Ecto neural progenitor cell (in vitro differentiated cells): ENCODE measurements at regions not wholly inside any gene's neighbourhood (a gene's known extent, or its start where the extent isn't known, plus 50 kb on each side); places are given as distances from the start of the nearest gene placed in this dataset.
"Not testable (repeated sequence)": the region's sequence is repeated elsewhere in the genome, so short reads cannot be mapped to it uniquely, and the experiment has no call there.

ENCODE experiments used
- DNase-seq: peaks from one replicate; pipeline ENCODE4 v3.0.0-alpha.2; 2018; ENCODE audit warnings: low spot score

DNA sequence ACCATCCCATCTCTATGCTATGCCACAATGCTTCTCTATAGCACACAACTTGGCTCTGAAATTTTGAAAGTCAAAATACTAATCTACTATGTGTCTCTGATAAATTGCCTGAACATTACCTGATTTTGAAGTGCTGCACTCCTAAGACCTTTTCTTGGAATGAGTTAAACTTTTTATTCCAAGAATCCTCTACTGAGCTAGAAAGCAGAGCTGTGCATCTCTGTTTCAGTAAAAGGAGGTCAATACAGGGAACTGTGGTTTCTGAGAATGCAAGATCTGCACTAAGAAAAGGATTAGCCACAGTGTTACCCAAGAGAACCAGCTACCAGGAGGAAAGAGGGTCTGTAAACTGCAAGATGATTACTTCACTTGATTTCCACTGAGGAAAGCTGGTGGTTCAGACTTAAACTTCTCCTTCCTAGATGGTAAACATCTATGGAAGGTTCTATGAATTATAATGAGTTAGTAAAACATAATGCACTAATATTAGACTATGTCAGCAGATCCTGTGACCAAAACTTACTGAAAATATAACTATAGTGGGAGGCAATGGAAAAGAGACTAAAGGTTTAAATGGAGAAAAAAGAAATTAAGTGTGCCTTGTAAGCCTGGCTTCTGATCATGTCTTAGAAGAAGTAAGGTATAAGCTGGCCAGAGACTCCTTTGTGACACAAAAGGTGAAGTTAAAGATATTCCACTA is 588.0 kb upstream of the DEFB115 start:
- not testable (repeated sequence) for DNase-seq

DNA sequence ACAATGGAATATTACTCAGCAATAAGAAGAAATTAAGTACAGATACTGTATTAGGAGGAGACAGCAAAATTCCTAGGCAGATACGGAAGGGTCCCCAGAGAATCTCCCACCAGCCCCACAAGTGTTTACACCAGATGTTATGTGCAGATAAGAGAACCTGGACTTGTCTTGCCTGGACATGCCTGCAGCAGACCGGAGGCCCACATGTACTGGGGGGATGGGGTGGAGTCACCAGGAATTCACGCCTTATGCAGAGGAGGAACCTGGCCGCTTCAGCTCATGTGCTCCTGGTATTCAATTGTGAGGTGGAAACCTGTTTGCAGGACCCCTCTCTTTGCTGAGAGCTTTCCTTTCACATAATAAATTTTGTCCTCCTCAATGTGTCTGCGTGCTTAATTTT is 586.3 kb upstream of the DEFB115 start:
- not testable (repeated sequence) for DNase-seq

DNA sequence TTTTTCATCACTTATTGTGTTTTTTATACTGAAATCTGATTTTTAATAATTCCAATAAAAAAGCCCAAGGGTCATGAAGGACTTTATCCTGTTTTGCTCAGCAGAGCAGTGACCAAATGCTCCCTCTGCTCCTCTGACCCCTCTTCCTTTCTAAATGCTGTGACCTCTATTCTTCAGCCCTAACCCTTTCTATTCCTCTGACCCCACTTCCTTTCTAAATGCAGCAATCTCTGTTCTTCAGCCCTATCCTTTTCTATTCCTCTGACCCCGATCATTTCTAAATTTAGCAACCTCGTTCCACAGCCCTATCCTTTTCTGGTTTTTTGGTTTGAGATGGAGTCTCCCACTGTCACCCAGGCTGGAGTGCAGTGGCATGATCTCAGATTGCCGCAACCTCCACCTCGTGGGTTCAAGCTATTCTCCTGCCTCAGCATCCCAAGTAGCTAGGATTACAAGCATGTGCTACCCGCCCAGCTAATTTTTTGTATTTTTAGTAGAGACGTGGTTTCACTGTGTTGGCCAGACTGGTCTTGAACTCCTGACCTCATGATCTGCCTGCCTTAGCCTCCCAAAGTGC is 581.4 kb upstream of the DEFB115 start:
- not testable (repeated sequence) for DNase-seq

DNA sequence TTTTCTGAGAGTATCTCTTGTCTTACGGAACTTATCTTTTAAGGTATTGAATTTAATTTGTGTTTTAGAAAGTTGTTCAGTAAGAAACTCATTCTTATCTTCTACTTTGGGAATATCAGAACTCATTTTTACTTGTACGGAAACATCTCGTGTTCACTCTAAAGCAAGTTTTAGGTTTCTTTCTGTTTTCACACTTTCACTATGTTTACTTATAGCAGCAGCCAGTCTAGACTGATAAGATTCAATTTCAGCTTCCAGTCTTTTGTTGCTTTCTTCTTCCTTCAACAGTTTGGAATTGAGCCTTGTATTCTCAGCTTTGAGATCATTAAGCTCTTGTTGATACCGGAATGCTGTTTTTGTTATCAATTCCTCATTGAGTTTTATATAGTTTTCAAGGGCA is 575.2 kb upstream of the DEFB115 start:
- not testable (repeated sequence) for DNase-seq

DNA sequence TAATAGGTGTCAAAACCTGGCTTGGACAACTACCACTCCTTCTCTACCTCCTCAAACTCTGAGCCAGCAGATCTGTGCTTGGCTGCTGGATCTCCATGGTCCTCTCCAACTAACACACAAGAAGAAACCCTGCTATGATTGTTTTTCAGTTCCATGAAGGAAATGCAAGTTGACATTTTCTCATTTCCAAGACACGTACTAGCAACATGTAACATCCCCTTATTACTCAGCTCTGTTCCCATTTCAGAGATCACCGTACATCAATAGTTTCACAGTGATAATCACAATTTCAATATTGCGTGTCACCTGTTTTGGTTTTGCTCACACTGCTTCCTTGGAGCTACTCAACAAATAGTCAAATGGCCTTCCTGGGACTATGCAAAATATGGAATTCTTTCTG is 544.6 kb upstream of the DEFB115 start:
- not testable (repeated sequence) for DNase-seq

DNA sequence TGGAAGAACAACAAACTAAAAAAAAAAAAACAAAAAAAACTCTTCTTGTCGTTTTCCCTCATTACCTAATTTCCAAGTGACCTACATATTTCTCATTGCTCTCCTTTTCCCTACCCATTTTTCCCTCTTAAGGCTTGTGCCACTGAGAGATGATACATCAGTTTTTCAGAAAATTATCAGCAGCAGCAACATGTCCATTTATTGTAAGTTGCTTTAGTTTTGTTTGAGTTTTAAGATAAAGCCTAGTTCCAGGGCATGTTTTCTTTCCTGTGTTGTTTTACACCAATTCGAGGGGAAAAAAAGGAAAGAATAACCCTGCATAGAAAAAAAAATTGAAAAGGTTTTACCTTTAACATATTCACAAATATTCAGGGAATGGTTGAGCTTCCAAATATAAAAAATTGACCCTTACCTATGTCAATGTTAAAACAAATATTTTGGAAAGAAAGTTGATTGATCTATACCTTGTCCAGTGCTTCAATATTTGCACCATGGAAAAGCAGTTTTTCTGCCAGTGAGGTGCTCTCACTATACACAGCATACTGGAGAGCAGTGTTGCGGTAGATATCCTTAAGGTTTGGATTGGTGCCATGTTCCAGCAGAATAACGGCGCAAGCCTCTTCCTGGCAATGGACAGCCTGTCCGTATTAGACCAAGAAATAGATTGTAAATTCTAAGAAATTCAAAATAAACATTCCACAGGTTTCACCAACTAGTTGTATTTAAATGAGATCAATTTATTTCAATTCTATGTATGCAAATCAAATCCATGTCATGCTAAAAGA is 537.9 kb upstream of the DEFB115 start:
- DNase-seq, result not testable (repeated sequence)

DNA sequence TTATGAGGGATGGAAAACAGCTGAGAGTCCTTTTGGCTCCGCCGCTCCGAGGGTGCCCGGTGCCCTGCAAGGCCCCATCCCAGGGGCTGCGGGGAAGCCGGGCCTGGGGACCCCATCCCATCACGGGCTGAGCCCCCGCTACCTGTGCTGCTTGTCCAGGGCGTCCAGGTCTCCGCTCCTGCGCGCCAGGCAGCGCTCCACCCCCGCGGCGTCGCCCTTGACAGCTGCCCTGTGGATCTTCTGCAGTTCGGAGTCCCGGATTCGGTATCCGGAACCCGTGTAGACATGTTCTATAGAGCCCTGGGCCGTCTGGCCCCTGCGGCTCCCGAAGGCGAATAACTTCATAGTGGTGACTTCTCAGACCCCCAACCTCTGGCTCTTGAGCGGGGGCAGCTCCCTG is 534.0 kb upstream of the DEFB115 start:
- not testable (repeated sequence) for DNase-seq

DNA sequence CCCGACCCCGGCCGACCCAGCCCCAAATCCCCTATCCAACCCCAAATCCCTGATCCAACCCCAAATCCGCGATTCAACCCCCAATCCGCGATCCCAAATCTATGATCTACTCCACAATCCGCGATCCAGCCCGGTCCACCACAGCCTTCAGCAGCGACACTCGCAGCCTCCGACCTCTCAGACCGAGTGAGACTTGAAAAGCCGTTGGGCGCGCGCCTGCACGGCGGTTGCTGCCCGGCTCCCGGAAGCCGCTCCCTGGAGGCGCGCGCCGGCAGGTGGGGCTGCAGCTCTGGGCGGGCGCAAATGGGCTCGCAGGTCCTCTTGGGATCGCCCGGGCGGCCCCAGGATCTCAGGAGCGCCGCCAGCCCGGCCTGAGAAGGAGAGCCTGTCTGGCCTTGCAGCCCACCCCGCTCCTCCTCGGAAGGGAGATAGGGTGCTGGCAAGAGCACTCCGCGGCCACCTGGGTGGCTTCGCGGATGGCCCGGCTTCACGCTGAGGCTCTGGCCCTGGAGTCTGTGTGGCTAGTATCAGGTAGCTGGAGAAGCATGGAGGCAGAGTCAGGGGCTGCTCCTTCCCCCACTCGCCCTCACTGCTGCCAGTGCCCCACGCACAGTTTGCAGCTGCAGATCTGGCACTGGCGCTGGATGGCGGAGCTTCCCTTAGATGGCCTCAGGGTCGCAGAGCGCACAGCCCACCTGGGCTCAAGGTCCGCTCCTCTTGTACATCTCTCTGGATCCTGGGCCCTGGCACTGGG is 533.4 kb upstream of the DEFB115 start:
- not testable (repeated sequence) for DNase-seq

DNA sequence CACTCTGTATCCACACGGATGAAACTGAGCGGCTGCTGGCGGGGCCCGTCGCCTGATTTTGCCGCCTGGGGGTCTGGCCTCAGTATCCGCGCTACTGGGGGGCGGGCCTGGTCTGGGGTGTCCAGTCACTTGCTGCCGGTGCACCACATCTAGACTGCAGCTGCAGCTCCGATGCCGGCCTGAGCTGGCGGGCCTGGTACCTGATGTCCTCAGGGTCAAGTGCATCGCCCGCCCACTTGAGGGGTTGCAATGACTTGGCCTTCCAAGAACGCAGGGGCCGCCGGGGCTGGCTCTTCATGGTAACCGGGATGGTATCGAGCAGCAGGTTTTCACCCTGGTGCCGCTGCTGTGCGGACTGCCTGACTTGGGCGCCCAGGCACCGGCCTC is 532.8 kb upstream of the DEFB115 start:
- not testable (repeated sequence) for DNase-seq

DNA sequence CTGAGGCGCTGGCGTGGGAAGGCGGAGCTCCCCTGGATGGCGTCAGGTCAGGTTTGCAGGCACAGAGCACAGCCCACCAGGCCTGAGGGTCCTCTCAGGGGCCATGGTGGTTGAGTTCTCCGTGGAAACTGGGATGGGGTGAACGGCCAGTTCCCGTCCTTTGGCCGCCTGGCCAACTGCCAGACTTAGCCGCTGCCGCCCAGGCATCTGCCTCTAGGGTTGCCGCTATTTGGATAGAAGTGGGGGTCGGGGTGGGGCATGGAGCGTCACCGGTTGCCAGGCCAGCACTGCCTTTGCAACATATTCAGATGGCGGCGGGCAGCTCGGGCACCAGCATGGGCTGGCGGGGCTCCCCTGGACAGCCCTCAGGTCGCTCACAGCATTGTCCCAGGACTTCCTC is 532.3 kb upstream of the DEFB115 start:
- DNase-seq, result not testable (repeated sequence)

DNA sequence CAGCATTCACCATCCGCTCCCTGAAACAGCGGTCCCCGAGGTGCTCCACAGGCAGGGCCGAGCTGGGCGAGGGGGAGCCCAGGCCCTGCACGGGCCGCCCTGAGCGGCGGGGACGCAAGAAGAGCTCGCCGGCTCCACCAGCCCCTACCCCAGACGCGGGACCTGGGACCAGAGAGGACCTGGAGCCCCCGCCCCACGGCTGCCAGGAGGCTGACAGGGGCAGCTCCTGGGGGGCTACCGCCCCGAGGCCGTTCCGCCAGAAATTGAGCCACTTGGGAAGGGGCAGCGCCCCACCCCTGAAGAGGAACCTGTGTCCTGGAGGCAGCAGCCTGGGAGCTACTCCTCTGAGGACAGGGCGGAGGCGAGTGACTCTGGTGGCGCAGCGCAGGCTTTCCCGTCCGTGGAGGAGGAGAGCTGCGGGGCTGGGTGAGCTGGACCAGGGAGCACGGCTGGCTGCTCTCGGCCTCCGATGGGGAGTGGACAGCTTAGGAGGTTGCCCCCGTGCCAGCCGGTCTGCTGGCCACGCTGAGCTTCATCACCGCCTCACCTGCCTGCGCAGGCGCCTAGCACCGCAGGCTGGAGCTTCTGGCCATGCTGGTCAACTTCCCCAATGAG is 529.1 kb upstream of the DEFB115 start:
- DNase-seq, result not testable (repeated sequence)
